Mammary epithelial cell (primary cell): ENCODE measurements at regions not wholly inside any gene's neighbourhood (a gene's known extent, or its start where the extent isn't known, plus 50 kb on each side); places are given as distances from the start of the nearest gene placed in this dataset.

Experiments
- EZH2 ChIP-seq: IDR thresholded peaks from 2 replicates; pipeline ENCODE4 v1.6.1; 2012; ENCODE audit warnings: low read length, inconsistent platforms, borderline replicate concordance
- TF ChIP-seq, protein P1 (sequence below), 2 donors: IDR thresholded peaks in 1 of 2; conservative IDR thresholded peaks in 1 of 2; 2 replicates each; pipeline ENCODE4 v1.5.1; 2011 to 2012; ENCODE audit warnings: inconsistent platforms in 2 of 2, low read length in 2 of 2, mild to moderate bottlenecking in 2 of 2, control low read depth in 1 of 2, low read depth in 1 of 2; ENCODE audit not compliant: insufficient read depth in 1 of 2; ENCODE audit errors: extremely low read depth in 1 of 2

DNA sequence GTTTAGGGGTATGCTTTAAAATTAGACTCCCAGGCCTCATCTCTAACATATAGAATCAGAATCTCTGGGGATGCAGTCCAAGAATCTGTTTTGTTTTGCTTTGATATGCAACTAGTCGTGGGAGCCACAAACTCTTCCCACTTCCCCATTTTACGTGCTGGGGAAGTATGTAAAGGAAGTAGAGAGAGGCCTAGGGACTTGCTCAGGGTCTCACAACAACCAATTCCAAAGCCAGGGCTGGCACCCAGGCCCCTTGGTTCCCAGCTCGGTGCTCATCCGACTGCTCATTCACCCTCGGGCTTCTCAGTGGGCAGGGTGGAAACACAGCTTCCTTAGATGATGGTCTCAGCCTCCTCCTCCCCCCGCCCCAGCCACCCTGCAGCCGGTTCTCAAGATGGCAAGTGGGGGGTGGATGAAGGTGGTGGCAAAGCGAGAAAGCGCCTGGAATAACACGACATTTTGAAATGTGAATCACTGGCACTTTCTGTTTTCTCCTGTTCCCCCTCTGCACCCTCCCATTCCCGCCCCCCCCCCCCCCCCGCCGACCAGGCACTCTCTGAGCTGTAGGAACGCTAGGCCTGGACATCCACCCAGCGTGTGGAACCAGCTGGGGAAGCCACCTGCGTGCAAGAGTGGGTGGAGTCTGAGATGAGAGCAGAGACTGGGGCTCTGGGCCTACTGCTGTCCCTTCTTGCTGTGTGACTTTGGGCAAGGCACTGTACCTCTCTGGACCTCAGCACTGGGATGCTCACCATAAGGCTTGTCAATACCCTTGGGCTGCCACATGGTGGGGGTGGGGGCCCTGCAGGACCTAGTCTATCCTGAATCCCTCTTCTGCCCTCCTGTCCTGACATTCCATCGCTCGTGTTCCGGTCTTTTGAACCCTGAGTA lies 214.5 kb downstream of the RPLP1 start:
- TF ChIP-seq EZH2, result no peak
- TF ChIP-seq, protein P1, sequence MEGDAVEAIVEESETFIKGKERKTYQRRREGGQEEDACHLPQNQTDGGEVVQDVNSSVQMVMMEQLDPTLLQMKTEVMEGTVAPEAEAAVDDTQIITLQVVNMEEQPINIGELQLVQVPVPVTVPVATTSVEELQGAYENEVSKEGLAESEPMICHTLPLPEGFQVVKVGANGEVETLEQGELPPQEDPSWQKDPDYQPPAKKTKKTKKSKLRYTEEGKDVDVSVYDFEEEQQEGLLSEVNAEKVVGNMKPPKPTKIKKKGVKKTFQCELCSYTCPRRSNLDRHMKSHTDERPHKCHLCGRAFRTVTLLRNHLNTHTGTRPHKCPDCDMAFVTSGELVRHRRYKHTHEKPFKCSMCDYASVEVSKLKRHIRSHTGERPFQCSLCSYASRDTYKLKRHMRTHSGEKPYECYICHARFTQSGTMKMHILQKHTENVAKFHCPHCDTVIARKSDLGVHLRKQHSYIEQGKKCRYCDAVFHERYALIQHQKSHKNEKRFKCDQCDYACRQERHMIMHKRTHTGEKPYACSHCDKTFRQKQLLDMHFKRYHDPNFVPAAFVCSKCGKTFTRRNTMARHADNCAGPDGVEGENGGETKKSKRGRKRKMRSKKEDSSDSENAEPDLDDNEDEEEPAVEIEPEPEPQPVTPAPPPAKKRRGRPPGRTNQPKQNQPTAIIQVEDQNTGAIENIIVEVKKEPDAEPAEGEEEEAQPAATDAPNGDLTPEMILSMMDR (conservative IDR thresholded peaks at IDR 0.05 in 1 of 2, IDR thresholded peaks at IDR 0.05 in 1 of 2; ENCODE audit: extremely low read depth in 1 of 2, insufficient read depth in 1 of 2, low read depth in 1 of 2, low read length in 2 of 2), result no peak
